Neural cell (in vitro differentiated cells): ENCODE measurements at regions not wholly inside any gene's neighbourhood (a gene's known extent, or its start where the extent isn't known, plus 50 kb on each side); places are given as distances from the start of the nearest gene placed in this dataset.

Experiments used
- H2AFZ ChIP-seq: fragments of 200-600, 300-800 bp; sonication (generic), shearing (Covaris generic); 2 replicates; pipeline ENCODE4 v1.6.0; 2014; ENCODE audit warnings: low read depth, mild to moderate bottlenecking, antibody characterized with exemption, low read length, moderate library complexity
- H3F3A ChIP-seq: fragments of 200-600 bp; shearing (Covaris generic); 2 replicates; pipeline ENCODE4 v1.6.1; 2016; ENCODE audit warnings: mild to moderate bottlenecking, moderate library complexity, mixed read lengths, antibody characterized with exemption, low read length; ENCODE audit not compliant: insufficient read depth, poor library complexity, severe bottlenecking
- H3K27ac ChIP-seq: fragments of 200-600, 300-800 bp; sonication (generic), shearing (Covaris generic); 2 replicates; pipeline ENCODE4 v1.5.1; 2014; ENCODE audit warnings: mild to moderate bottlenecking, low read length, moderate library complexity
- H3K27me3 ChIP-seq: fragments of 300-800, 200-600 bp; sonication (generic), shearing (Covaris generic); 2 replicates; pipeline ENCODE4 v1.6.0; 2014; ENCODE audit warnings: mild to moderate bottlenecking, low read depth, low read length, moderate library complexity; ENCODE audit not compliant: insufficient read depth
- H3K36me3 ChIP-seq: fragments of 300-800, 200-600 bp; sonication (generic), shearing (Covaris generic); 2 replicates; pipeline ENCODE4 v1.5.1; 2014; ENCODE audit warnings: mild to moderate bottlenecking, antibody characterized with exemption, low read length, moderate library complexity; ENCODE audit not compliant: insufficient read depth
- H3K4me2 ChIP-seq: fragments of 300-800, 200-600 bp; sonication (generic), shearing (Covaris generic); 2 replicates; pipeline ENCODE4 v1.6.0; 2014; ENCODE audit warnings: mild to moderate bottlenecking, low read length
- H3K4me3 ChIP-seq: fragments of 300-800, 200-600 bp; sonication (generic), shearing (Covaris generic); 2 replicates; pipeline ENCODE4 v1.5.1; 2014; ENCODE audit warnings: mild to moderate bottlenecking, low read length, moderate library complexity
- H3K79me2 ChIP-seq: fragments of 200-600 bp; shearing (Covaris generic); replicated peaks from 2 replicates; pipeline ENCODE4 v1.6.0; 2014; ENCODE audit warnings: mild to moderate bottlenecking, low read length, moderate library complexity; ENCODE audit not compliant: insufficient read depth
- H3K9ac ChIP-seq: fragments of 300-800, 200-600 bp; sonication (generic), shearing (Covaris generic); 2 replicates; pipeline ENCODE4 v1.6.1; 2016; ENCODE audit warnings: mild to moderate bottlenecking, low read length, mixed read lengths
- H3K9me2 ChIP-seq: fragments of 200-600 bp; shearing (Covaris generic); 2 replicates; pipeline ENCODE4 v1.6.1; 2016; ENCODE audit warnings: mild to moderate bottlenecking, low read length, mixed read lengths; ENCODE audit not compliant: insufficient read depth
- H3K9me3 ChIP-seq: fragments of 200-600, 300-800 bp; sonication (generic), shearing (Covaris generic); 2 replicates; pipeline ENCODE4 v1.6.1; 2016; ENCODE audit warnings: mild to moderate bottlenecking, mixed run types, low read length, moderate library complexity, mixed read lengths
- H4K20me1 ChIP-seq: fragments of 200-600 bp; shearing (Covaris generic); 2 replicates; pipeline ENCODE4 v1.6.1; 2016; ENCODE audit warnings: mild to moderate bottlenecking, mixed run types; ENCODE audit not compliant: insufficient read depth
- CTCF ChIP-seq: fragments of 450-650 bp; IDR thresholded peaks from 2 replicates; pipeline ENCODE4 v1.5.1; 2014; ENCODE audit warnings: antibody characterized with exemption, mild to moderate bottlenecking, moderate library complexity; ENCODE audit not compliant: poor library complexity, severe bottlenecking
- EP300 ChIP-seq: fragments of 450-650 bp; conservative IDR thresholded peaks from 2 replicates; pipeline ENCODE4 v1.6.1; 2014; ENCODE audit warnings: antibody characterized with exemption, mild to moderate bottlenecking, moderate library complexity; ENCODE audit not compliant: poor library complexity, severe bottlenecking
- EZH2 ChIP-seq: fragments of 200-600, 300-800 bp; shearing (Covaris generic), sonication (generic); IDR thresholded peaks from 2 replicates; pipeline ENCODE4 v1.6.1; 2014; ENCODE audit warnings: antibody characterized with exemption, low read length, borderline replicate concordance, mild to moderate bottlenecking; ENCODE audit not compliant: insufficient read depth, poor library complexity, severe bottlenecking
- MXI1 ChIP-seq: fragments of 450-650 bp; conservative IDR thresholded peaks from 2 replicates; pipeline ENCODE4 v1.6.1; 2014; ENCODE audit warnings: antibody characterized with exemption, mild to moderate bottlenecking; ENCODE audit not compliant: poor library complexity, severe bottlenecking
- POLR2AphosphoS5 ChIP-seq: IDR thresholded peaks from 2 replicates; pipeline ENCODE4 v1.6.1; 2012
- RAD21 ChIP-seq: fragments of 450-650 bp; conservative IDR thresholded peaks from 2 replicates; pipeline ENCODE4 v1.6.1; 2014; ENCODE audit warnings: antibody characterized with exemption, mild to moderate bottlenecking, moderate library complexity
- REST ChIP-seq: IDR thresholded peaks from 2 replicates; pipeline ENCODE4 v1.6.1; 2012; ENCODE audit warnings: borderline replicate concordance
- SMC3 ChIP-seq: fragments of 450-650 bp; conservative IDR thresholded peaks from 2 replicates; pipeline ENCODE4 v1.6.1; 2014; ENCODE audit warnings: antibody characterized with exemption, mild to moderate bottlenecking, moderate library complexity; ENCODE audit not compliant: poor library complexity
- TAF1 ChIP-seq: IDR thresholded peaks from 2 replicates; pipeline ENCODE4 v1.6.1; 2012; ENCODE audit warnings: low read depth

- no peak overlapping the region for H3K4me3 ChIP-seq
- H2AFZ ChIP-seq = no peak overlapping the region
- H3K36me3 ChIP-seq = no peaks in the 10 kb centered on the region
- H3K9ac ChIP-seq = no peak overlapping the region
- no peaks in the 10 kb centered on the region for H3K27me3 ChIP-seq
- no peak for TF ChIP-seq EP300
- no peak for TF ChIP-seq EZH2
- TF ChIP-seq TAF1 = no peak
- no peak for TF ChIP-seq RAD21
- no peak for TF ChIP-seq CTCF
- no peak for TF ChIP-seq REST
- no peak for TF ChIP-seq POLR2AphosphoS5
- TF ChIP-seq MXI1 = no peak
- TF ChIP-seq SMC3 = no peak
- H3K9me2 ChIP-seq = no peaks in the 10 kb centered on the region
- H3K9me3 ChIP-seq = no peaks in the 10 kb centered on the region
- H3K79me2 ChIP-seq = no peaks in the 10 kb centered on the region
- no peak overlapping the region for H3K27ac ChIP-seq
- H4K20me1 ChIP-seq = no peaks in the 10 kb centered on the region
- H3K4me2 ChIP-seq = no peak overlapping the region
- H3F3A ChIP-seq = no peaks in the 10 kb centered on the region
Observed at GRCh38 chr6:137353346-137353745, 134.2 kb upstream of the IFNGR1 start.

GRCh38 chr6:137352859-137353258 is 133.7 kb upstream of the IFNGR1 start:
- Histone ChIP-seq H3K79me2 (no peaks in the 10 kb centered on the region), H3K27ac (no peak overlapping the region), H3K9ac (no peak overlapping the region), H4K20me1 (no peaks in the 10 kb centered on the region), H2AFZ (no peak overlapping the region), H3K9me3 (no peaks in the 10 kb centered on the region), H3K4me2 (no peak overlapping the region), H3K36me3 (no peaks in the 10 kb centered on the region), H3K4me3 (no peak overlapping the region), H3F3A (no peaks in the 10 kb centered on the region), H3K9me2 (no peaks in the 10 kb centered on the region), H3K27me3 (no peaks in the 10 kb centered on the region)
- TF ChIP-seq SMC3 (no peak), EZH2 (no peak), CTCF (no peak), RAD21 (no peak), REST (no peak), TAF1 (no peak), EP300 (no peak), POLR2AphosphoS5 (no peak), MXI1 (no peak)
